ENCODE measurements at regions not wholly inside any gene's neighbourhood (a gene's known extent, or its start where the extent isn't known, plus 50 kb on each side); places are given as distances from the start of the nearest gene placed in this dataset.

DNA sequence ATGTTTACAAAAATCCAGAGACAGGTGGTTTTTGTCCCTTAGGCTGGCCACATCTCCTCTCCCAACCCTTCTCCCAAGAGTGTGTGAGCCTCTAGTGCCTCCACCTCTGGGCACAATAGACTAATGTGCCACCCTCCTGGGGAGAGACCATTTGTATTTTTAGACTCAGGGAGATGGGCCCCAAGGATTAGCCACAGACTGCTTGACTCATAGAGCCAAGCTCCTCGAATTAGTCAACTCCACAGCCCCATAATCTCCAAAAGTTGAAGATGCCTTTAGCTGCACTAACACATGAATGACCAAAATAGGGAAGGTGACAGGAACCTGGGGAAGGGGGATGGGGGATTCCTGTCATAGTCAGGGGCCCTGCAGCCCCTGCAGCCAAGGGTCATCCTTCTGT, 53.0 kb upstream of the LRRC32 start:
- Mint-ChIP-seq H3K4me3 (no peak overlapping the region), H3K27ac (no peak overlapping the region), H3K36me3 (no peaks in the 10 kb centered on the region), H3K27me3 (ENCODE audit: low read depth) (peaks cover 22% of the 10 kb centered on the region), H3K4me1 (peaks cover 5% of the 10 kb centered on the region), H3K9me3 (no peaks in the 10 kb centered on the region)
- TF ChIP-seq, protein P1, sequence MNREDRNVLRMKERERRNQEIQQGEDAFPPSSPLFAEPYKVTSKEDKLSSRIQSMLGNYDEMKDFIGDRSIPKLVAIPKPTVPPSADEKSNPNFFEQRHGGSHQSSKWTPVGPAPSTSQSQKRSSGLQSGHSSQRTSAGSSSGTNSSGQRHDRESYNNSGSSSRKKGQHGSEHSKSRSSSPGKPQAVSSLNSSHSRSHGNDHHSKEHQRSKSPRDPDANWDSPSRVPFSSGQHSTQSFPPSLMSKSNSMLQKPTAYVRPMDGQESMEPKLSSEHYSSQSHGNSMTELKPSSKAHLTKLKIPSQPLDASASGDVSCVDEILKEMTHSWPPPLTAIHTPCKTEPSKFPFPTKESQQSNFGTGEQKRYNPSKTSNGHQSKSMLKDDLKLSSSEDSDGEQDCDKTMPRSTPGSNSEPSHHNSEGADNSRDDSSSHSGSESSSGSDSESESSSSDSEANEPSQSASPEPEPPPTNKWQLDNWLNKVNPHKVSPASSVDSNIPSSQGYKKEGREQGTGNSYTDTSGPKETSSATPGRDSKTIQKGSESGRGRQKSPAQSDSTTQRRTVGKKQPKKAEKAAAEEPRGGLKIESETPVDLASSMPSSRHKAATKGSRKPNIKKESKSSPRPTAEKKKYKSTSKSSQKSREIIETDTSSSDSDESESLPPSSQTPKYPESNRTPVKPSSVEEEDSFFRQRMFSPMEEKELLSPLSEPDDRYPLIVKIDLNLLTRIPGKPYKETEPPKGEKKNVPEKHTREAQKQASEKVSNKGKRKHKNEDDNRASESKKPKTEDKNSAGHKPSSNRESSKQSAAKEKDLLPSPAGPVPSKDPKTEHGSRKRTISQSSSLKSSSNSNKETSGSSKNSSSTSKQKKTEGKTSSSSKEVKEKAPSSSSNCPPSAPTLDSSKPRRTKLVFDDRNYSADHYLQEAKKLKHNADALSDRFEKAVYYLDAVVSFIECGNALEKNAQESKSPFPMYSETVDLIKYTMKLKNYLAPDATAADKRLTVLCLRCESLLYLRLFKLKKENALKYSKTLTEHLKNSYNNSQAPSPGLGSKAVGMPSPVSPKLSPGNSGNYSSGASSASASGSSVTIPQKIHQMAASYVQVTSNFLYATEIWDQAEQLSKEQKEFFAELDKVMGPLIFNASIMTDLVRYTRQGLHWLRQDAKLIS (CRISPR knock-in tag; IDR thresholded peaks at IDR 0.05; ENCODE audit: borderline replicate concordance) = no peak
- TF ChIP-seq ELF4 (CRISPR knock-in tag; IDR thresholded peaks at IDR 0.05; ENCODE audit: low read depth) (no peak), ZNF219 (CRISPR knock-in tag; IDR thresholded peaks at IDR 0.05; ENCODE audit: borderline replicate concordance) (no peak), ZNF423 (CRISPR knock-in tag; IDR thresholded peaks at IDR 0.05) (no peak), ZNF138 (CRISPR knock-in tag; conservative IDR thresholded peaks at IDR 0.05) (no peak), MXD4 (CRISPR knock-in tag; IDR thresholded peaks at IDR 0.05; ENCODE audit: borderline replicate concordance) (no peak), ZBTB21 (CRISPR knock-in tag; IDR thresholded peaks at IDR 0.05; ENCODE audit: borderline replicate concordance) (no peak), GABPB1 (CRISPR knock-in tag; IDR thresholded peaks at IDR 0.05) (no peak), OVOL2 (CRISPR knock-in tag; IDR thresholded peaks at IDR 0.05; ENCODE audit: borderline replicate concordance) (no peak), ZNF263 (CRISPR knock-in tag; IDR thresholded peaks at IDR 0.05; ENCODE audit: low read depth) (no peak), EMX1 (CRISPR knock-in tag; IDR thresholded peaks at IDR 0.05) (no peak), PRRX2 (CRISPR knock-in tag; IDR thresholded peaks at IDR 0.05) (no peak), TEAD4 (CRISPR knock-in tag; IDR thresholded peaks at IDR 0.05) (no peak)
- TF ChIP-seq, protein P2, sequence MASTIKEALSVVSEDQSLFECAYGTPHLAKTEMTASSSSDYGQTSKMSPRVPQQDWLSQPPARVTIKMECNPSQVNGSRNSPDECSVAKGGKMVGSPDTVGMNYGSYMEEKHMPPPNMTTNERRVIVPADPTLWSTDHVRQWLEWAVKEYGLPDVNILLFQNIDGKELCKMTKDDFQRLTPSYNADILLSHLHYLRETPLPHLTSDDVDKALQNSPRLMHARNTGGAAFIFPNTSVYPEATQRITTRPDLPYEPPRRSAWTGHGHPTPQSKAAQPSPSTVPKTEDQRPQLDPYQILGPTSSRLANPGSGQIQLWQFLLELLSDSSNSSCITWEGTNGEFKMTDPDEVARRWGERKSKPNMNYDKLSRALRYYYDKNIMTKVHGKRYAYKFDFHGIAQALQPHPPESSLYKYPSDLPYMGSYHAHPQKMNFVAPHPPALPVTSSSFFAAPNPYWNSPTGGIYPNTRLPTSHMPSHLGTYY (CRISPR knock-in tag; IDR thresholded peaks at IDR 0.05) = no peak
- TF ChIP-seq, protein P3, sequence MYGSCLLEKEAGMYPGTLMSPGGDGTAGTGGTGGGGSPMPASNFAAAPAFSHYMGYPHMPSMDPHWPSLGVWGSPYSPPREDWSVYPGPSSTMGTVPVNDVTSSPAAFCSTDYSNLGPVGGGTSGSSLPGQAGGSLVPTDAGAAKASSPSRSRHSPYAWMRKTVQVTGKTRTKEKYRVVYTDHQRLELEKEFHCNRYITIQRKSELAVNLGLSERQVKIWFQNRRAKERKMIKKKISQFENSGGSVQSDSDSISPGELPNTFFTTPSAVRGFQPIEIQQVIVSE (CRISPR knock-in tag; IDR thresholded peaks at IDR 0.05; ENCODE audit: borderline replicate concordance) = no peak
- TF ChIP-seq, protein P4, sequence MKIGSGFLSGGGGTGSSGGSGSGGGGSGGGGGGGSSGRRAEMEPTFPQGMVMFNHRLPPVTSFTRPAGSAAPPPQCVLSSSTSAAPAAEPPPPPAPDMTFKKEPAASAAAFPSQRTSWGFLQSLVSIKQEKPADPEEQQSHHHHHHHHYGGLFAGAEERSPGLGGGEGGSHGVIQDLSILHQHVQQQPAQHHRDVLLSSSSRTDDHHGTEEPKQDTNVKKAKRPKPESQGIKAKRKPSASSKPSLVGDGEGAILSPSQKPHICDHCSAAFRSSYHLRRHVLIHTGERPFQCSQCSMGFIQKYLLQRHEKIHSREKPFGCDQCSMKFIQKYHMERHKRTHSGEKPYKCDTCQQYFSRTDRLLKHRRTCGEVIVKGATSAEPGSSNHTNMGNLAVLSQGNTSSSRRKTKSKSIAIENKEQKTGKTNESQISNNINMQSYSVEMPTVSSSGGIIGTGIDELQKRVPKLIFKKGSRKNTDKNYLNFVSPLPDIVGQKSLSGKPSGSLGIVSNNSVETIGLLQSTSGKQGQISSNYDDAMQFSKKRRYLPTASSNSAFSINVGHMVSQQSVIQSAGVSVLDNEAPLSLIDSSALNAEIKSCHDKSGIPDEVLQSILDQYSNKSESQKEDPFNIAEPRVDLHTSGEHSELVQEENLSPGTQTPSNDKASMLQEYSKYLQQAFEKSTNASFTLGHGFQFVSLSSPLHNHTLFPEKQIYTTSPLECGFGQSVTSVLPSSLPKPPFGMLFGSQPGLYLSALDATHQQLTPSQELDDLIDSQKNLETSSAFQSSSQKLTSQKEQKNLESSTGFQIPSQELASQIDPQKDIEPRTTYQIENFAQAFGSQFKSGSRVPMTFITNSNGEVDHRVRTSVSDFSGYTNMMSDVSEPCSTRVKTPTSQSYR (CRISPR knock-in tag; IDR thresholded peaks at IDR 0.05) = no peak
- DNase-seq (ENCODE audit: low spot score) = no peak
- CTCF ChIA-PET = interaction anchor here (0.7 to 5.1 kb wide), 18 partner anchors 12 to 368 kb away, joined by 3 to 76 read pairs (median 4); no protein-coding TSS in a partner anchor
- no peak for ATAC-seq
- POLR2A ChIA-PET = no interaction called here

DNA sequence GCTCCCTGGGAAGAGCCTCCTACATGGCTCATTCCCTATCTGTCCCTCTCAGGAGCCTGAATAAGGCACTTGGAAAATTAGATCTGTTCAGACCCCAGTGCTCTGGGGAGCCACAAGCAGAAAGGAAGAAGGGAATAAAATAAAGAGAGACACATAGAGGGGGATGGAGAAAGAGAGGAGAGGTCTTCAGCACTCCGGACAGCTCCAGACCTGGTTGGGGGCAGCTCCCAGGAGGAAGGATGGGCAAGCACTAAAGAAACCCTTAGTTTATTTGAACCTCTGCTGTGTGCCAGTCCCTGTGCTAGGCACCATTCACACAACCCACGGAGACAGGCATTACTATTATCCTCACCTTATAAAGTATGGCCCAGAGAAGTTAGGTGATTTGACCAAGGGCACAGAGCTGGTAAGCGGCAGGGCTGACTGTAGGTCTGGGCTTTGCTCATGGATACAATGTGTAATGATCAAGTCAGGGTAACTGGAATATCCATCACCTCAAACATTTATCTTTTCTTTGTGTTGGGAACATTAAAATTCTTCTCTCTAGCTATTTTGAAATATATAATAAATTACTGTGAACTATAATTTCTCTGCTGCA, 53.7 kb upstream of the LRRC32 start:
- ChIA-PET CTCF (interaction anchor here (0.8 to 5.1 kb wide), 14 partner anchors 9 to 367 kb away, joined by 3 to 76 read pairs (median 5); no protein-coding TSS in a partner anchor), POLR2A (no interaction called here)
- TF ChIP-seq ZNF138 (CRISPR knock-in tag; conservative IDR thresholded peaks at IDR 0.05) = no peak
- TF ChIP-seq, protein P5, sequence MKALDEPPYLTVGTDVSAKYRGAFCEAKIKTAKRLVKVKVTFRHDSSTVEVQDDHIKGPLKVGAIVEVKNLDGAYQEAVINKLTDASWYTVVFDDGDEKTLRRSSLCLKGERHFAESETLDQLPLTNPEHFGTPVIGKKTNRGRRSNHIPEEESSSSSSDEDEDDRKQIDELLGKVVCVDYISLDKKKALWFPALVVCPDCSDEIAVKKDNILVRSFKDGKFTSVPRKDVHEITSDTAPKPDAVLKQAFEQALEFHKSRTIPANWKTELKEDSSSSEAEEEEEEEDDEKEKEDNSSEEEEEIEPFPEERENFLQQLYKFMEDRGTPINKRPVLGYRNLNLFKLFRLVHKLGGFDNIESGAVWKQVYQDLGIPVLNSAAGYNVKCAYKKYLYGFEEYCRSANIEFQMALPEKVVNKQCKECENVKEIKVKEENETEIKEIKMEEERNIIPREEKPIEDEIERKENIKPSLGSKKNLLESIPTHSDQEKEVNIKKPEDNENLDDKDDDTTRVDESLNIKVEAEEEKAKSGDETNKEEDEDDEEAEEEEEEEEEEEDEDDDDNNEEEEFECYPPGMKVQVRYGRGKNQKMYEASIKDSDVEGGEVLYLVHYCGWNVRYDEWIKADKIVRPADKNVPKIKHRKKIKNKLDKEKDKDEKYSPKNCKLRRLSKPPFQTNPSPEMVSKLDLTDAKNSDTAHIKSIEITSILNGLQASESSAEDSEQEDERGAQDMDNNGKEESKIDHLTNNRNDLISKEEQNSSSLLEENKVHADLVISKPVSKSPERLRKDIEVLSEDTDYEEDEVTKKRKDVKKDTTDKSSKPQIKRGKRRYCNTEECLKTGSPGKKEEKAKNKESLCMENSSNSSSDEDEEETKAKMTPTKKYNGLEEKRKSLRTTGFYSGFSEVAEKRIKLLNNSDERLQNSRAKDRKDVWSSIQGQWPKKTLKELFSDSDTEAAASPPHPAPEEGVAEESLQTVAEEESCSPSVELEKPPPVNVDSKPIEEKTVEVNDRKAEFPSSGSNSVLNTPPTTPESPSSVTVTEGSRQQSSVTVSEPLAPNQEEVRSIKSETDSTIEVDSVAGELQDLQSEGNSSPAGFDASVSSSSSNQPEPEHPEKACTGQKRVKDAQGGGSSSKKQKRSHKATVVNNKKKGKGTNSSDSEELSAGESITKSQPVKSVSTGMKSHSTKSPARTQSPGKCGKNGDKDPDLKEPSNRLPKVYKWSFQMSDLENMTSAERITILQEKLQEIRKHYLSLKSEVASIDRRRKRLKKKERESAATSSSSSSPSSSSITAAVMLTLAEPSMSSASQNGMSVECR (CRISPR knock-in tag; IDR thresholded peaks at IDR 0.05; ENCODE audit: borderline replicate concordance) = no peak
- no peak for TF ChIP-seq KAT7 (CRISPR knock-in tag; IDR thresholded peaks at IDR 0.05; ENCODE audit: borderline replicate concordance)
- TF ChIP-seq NFE2L1 (CRISPR knock-in tag; IDR thresholded peaks at IDR 0.05) = peak; percentile 54; the same call in 1 of the 2 replicates
- TF ChIP-seq GRHL2 (CRISPR knock-in tag; IDR thresholded peaks at IDR 0.05; ENCODE audit: insufficient replicate concordance, severe bottlenecking) = no peak
- Mint-ChIP-seq H3K36me3 (no peaks in the 10 kb centered on the region), H3K4me3 (no peak overlapping the region), H3K27me3 (ENCODE audit: low read depth) (peaks cover 22% of the 10 kb centered on the region), H3K4me1 (peaks cover 5% of the 10 kb centered on the region), H3K27ac (no peak overlapping the region), H3K9me3 (no peaks in the 10 kb centered on the region)
- DNase-seq (ENCODE audit: low spot score) (peak; percentile 65), ATAC-seq (peak; percentile 26; the same call in 1 of the 2 replicates)

Measured in WTC11 (cell line).